HG02981 (cell line): ENCODE measurements at regions not wholly inside any gene's neighbourhood (a gene's known extent, or its start where the extent isn't known, plus 50 kb on each side); places are given as distances from the start of the nearest gene placed in this dataset.
A peak's percentile ranks its signal among the peaks of the same experiment; 100 is the strongest.

ENCODE experiments used
- ATAC-seq: cut with Tn5 transposase; IDR thresholded peaks from one replicate; pipeline ENCODE4 v1.9.1; 2021; ENCODE audit warnings: mild to moderate bottlenecking, moderate library complexity; ENCODE audit not compliant: unreplicated experiment

GRCh38 chr2:157125685-157126084 is 131.8 kb upstream of the GALNT5 start:
- no peak for ATAC-seq

DNA sequence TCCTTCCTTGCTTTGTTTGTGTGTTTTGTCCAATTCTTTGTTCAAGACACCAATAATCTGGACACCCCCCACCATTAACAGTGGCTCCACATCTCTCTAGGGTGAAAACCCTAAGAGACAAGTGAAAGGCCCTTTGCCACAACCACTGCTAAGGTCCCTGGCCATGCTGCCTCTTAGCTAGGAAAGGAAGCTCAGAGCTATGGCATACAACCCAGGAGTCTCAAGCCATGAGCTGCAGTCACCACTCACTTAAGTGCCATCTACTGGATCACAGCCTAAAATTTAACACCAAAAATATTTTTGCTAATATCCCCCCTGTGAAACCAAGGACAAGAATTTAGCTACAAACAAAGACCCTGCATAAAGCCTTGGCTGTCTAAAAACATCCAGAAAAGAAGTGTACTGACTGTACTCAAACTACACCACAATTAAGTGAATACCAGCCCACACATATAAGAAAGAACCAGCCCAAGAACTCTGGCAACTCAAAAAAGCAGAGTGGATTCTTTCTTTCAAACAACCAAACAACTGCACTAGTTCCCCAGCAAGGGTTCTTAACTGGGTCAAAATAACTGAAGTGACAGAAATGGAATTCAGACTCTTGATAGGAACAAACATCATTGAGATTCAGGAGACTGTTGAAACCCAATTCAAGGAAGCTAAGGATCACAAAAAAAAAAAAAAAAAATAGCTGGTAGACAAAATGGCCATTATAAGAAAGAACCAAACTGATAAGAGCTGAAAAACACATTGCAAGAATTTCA is 130.1 kb upstream of the GALNT5 start:
- ATAC-seq: no peak

GRCh38 chr2:157143901-157144300 is 113.6 kb upstream of the GALNT5 start:
- no peak for ATAC-seq

DNA sequence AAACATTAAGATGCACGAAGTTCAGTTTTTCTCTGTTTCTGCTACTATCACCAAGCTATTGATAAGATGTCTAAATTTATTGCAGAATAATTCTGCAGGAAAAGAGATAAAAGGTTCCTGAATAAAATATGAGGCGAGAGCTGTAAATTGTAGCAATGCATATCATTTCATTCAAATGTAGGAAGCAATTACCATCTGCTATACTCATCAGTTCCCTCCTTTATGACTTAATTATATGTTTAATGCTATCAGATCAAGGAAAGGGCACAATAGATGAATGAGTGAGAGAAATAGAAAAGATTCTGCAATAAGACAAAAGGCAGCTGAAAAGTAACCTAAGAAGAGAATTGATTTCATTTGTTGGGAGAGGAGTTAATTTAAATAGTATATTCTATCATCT is 108.2 kb upstream of the GALNT5 start:
- no peak for ATAC-seq

DNA sequence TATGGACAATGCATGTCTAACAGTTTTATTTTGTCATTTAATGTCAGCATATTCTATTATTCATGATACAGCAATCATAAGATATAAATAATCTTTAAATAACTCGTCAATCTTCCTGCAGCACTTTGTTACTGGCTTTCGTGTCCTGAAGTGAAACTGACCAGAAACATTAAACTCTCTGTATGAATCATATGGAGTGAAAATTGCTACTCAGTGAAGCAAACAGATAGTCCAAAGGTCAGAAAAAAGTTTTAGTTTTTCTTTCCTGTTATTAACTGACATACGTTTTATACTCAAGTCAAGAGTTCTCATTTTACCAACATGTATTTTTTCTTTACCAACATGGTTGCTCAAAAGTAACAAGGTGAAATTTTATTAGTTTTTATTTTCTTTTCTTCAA is 106.8 kb upstream of the GALNT5 start:
- peak; percentile 98 for ATAC-seq

DNA sequence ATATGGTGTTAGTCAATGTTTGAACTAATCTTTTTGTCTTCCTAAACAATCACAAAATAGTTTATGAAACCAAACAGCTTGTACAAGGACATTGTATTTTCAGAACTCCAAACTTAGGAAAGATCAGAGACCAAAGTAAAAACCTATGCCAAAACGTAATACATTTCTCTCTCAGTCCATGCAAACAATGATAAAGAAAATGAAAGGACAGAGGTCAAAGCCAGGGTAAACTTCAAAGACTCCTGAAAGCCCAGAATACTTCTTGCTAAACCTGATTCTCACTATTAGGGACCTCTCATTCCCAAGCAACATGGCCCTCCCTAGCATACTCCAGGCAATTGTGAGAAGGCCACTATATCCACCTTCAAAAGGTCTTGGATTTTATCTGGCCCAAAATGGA is 105.1 kb upstream of the GALNT5 start:
- no peak for ATAC-seq

DNA sequence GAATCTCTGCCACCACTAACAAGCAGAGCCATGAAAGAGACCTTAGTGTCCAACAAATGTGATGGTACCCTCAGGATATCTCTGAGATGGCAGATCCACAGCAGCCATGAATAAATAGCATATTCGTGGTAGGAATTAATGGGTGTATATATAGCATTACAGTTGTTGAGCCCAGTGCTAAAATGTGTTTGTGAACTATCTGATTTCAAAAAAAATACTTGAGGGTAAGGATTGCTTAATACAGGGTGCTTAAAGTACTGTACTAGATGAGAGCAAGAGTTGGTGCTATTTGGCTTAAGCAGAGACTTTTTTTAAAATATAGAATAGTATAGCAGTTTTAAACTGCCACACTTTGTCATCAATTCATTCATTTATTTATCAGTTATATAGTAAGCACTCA is 101.5 kb upstream of the GALNT5 start:
- no peak for ATAC-seq

DNA sequence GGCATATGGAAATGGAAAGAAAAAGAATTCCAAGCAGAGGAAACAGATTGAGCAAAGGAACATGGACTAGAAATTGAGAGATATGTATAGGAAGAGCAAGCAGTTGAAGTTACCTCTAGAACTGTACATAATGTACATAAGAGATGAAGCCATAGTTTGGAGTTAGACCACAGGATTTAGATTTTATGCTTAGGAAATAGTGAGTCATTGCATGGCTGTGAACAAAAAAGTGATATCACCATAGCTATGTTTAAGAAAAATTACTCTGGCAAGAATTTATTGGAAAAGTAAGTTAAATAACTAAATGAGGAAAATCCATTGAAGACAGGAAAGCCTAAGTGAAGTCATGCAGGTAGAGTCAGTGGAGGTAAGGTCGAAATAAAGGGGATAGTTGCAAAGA is 99.4 kb upstream of the GALNT5 start:
- ATAC-seq: no peak

DNA sequence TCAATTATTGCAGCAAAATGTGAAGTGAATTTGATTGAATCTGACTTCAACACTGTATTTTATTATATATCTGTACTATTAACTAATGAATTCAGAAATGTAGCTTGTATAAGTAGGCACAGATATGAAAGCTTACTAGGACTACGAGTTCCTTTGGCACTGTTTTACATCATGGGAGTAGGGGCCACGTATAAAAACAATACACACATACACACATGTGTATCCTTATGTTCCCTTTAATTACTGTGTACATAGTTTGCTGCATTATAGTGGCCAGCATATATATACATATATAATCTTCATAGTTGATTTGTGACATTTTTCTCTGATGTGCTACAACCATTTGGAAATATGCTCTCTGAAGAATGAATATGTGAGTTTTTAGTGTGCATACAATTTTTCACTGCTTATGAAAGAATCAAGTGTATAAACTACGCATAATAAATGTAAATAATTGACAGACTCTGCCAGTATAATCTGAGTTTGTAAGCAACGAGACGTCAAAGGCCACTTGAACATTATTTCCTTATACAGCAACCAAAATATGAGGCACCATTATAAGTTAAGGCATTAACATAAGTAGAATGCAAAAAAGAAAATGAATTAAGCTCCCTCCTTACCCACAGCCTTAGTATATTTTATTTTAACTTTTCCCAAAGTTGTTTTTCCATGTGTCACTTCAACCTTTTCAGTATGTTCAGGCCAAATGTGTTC is 98.1 kb upstream of the GALNT5 start:
- no peak for ATAC-seq

DNA sequence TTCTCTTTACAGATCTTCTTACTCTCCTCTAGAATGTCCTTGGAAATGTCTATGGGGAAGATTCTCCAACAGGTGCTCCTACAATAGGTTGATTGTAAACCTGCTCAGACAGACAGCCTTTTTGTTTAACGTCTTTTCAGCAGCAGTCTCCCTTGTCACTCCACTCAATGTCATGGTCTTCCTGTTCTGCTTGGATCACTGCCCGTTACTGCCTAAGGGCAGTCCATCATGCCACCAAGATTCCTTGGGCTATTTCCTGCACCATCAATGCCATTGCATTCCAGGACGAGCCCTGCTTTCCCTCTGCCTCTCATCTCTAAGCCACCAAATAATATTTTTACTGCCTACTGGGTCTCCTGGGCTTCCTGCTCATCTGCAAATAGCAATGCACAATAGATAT is 97.4 kb upstream of the GALNT5 start:
- no peak for ATAC-seq

- no peak for ATAC-seq
Observed at GRCh38 chr2:157164370-157164769, 93.1 kb upstream of the GALNT5 start.

DNA sequence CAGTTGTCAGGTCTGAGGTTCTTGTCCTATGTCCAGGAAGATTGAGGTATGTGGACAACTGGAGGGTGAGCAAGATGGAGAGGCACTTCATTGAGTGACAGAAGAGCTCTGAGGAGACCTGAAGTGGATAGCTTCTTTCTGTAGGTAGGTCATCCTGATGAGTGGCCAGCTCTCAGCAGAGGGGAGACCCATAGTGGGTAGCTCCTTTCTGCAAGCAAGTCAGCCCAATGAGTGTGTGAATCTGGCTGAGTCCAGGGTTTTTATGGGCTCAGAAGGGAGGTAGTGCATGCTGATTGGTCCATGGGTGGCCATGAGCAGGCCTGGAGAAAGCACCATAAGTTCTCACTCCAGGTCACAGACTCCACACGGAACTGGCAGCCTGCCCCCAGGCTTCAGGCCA is 92.6 kb upstream of the GALNT5 start:
- ATAC-seq: no peak

DNA sequence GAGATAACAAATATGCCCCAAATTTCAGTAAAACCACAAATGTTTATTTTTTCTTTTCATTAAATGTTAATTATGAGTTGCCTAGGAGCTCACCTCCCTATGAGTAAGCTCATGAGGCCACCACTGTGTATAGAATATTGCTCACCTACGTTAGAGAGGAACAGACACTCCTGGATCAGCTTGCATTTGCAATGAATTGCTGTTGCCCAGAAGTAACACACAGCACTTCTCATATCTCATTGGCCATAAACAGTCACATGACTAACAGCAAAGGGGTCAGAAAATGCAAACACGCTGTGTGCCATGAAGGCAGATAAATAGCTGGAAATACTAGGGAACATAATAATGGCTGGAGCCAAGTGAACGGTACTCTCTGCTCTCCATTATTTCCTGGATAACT is 89.0 kb upstream of the GALNT5 start:
- ATAC-seq: no peak

- ATAC-seq: no peak
Observed at GRCh38 chr2:157169889-157170288, 87.6 kb upstream of the GALNT5 start.

DNA sequence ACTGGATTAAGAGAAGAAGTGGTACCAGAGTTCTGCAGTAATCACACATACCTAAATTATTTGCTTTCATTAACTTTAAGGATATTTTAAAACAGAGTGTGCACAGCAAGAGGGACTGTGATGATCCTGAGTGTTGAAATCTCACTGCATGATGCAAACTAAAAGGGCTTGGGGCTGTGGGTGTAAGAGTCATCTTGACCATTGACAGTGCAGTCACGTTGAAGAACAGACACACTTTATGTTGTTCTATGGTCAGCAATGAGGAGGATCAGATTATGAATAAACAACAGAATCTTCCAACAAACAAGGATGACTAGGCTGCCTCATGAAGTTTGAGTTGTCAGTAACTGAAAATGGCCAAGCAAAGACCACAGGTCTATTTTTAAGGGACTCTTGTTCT is 87.2 kb upstream of the GALNT5 start:
- ATAC-seq: no peak

DNA sequence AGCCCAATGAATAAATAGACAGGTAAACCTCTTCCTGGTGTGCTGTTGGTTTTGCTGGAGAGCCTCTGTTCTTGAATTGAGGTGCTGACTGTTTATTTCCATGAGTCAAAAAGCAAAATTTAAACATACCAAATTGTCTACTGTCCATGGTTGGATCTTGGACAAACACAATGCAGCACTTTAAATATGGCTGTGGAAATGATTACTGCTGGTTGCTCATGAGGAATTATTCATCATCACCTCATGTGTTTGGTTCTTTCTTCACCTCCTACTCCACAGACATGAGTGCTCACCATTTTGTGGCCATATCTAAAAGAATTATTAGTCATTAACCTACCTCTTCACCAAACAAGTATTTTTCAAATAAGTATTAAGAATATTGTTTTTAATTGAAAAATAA is 85.3 kb upstream of the GALNT5 start:
- ATAC-seq: no peak

- no peak for ATAC-seq
Observed at GRCh38 chr2:157172866-157173578, 84.5 kb upstream of the GALNT5 start.

DNA sequence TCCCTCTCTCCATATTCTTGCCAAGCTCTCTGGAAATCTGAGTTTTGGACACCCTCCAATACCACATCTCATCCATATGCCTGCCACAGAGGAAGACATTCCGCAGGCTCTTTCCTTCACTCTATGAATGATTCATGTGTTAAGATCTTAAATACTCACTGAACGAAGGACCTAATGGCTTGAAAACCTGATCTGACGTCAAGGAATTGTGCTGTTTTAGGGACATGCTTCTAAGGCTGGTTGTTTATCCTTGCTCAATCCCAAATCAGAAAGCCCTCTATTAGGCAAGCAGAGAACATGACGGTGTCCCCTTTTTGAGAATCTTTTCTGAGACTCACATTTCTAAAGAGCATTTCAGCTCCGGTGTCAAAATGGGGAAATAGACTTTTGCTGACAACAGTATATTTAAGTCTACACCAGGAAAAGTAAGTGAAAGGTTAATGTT is 83.7 kb upstream of the GALNT5 start:
- no peak for ATAC-seq

- ATAC-seq: no peak
Observed at GRCh38 chr2:157174321-157174720, 83.2 kb upstream of the GALNT5 start.

GRCh38 chr2:157176602-157177001 is 80.9 kb upstream of the GALNT5 start:
- no peak for ATAC-seq

DNA sequence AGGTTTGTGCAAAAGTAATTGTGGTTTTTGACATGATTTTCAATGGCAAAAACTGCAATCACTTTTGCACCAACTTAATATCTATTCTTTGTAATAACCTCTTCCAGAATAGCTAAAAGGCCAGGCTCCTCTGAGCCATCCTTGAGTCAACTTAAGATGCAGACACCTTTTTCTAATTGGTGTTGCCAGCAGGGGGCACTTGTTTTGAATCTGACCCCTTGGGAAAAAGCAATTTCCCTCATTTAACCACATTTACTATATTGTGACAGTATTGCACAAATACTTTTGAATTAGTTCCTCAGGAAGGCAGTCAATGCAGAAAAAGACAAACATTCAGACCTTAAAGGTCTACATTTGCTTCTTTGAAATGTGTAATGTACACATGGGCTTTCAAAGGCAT is 78.6 kb upstream of the GALNT5 start:
- ATAC-seq: no peak
